ENCODE measurements at regions not wholly inside any gene's neighbourhood (a gene's known extent, or its start where the extent isn't known, plus 50 kb on each side); places are given as distances from the start of the nearest gene placed in this dataset.

GRCh38 chr5:174609116-174609515 is 115.3 kb upstream of the MSX2 start:
- no peaks in the 10 kb centered on the region for H3K36me3 ChIP-seq (ENCODE audit: insufficient read depth, low read length)
- peaks cover 0 to 5% (median 0%) of the 10 kb centered on the region in 5 donors for H3K9me3 Mint-ChIP-seq
- no peaks in the 10 kb centered on the region for H3K4me1 ChIP-seq (ENCODE audit: insufficient read depth, low read length)
- ChIA-PET CTCF (no interaction called here), POLR2A (no interaction called here)
- H3K4me3 Mint-ChIP-seq = no peak overlapping the region
- H3K27ac Mint-ChIP-seq = no peak overlapping the region
- H3K4me3 ChIP-seq (ENCODE audit: low read length) = no peak overlapping the region
- no peak overlapping the region for H3K27ac ChIP-seq (ENCODE audit: low read depth, low read length)
- peaks cover 0 to 1% of the 10 kb centered on the region in 2 donors for H3K27me3 Mint-ChIP-seq
- H3K4me1 Mint-ChIP-seq = no peaks in the 10 kb centered on the region
- H3K36me3 Mint-ChIP-seq = no peaks in the 10 kb centered on the region
- no peak for DNase-seq
- H3K27me3 ChIP-seq (ENCODE audit: insufficient read depth, low read length, poor library complexity, severe bottlenecking) = no peaks in the 10 kb centered on the region
- no peaks in the 10 kb centered on the region for H3K9me3 ChIP-seq (ENCODE audit: low read length)

- Histone ChIP-seq H3K4me1 (ENCODE audit: insufficient read depth, low read length) (no peaks in the 10 kb centered on the region), H3K27ac (ENCODE audit: low read depth, low read length) (no peak overlapping the region), H3K36me3 (ENCODE audit: insufficient read depth, low read length) (no peaks in the 10 kb centered on the region), H3K4me3 (ENCODE audit: low read length) (no peak overlapping the region), H3K27me3 (ENCODE audit: insufficient read depth, low read length, poor library complexity, severe bottlenecking) (no peaks in the 10 kb centered on the region), H3K9me3 (ENCODE audit: low read length) (no peaks in the 10 kb centered on the region)
- Mint-ChIP-seq H3K9me3 (peaks cover 0 to 6% (median 2%) of the 10 kb centered on the region in 5 donors), H3K27me3 (peaks cover 0 to 1% of the 10 kb centered on the region in 2 donors), H3K4me3 (no peak overlapping the region), H3K4me1 (no peaks in the 10 kb centered on the region), H3K27ac (no peak overlapping the region), H3K36me3 (no peaks in the 10 kb centered on the region)
- ChIA-PET POLR2A (no interaction called here), CTCF (no interaction called here)
- DNase-seq = no peak
Measured at GRCh38 chr5:174610968-174611367, 113.4 kb upstream of the MSX2 start.

- Histone ChIP-seq H3K9me3 (ENCODE audit: low read length) (no peaks in the 10 kb centered on the region), H3K27me3 (ENCODE audit: insufficient read depth, low read length, poor library complexity, severe bottlenecking) (no peaks in the 10 kb centered on the region), H3K4me1 (ENCODE audit: insufficient read depth, low read length) (no peaks in the 10 kb centered on the region), H3K36me3 (ENCODE audit: insufficient read depth, low read length) (no peaks in the 10 kb centered on the region), H3K4me3 (ENCODE audit: low read length) (no peak overlapping the region), H3K27ac (ENCODE audit: low read depth, low read length) (no peak overlapping the region)
- Mint-ChIP-seq H3K36me3 (no peaks in the 10 kb centered on the region), H3K4me3 (no peak overlapping the region), H3K9me3 (peaks cover 0 to 3% (median 0%) of the 10 kb centered on the region in 5 donors), H3K27me3 (peaks cover 0 to 3% of the 10 kb centered on the region in 2 donors), H3K27ac (no peak overlapping the region), H3K4me1 (no peaks in the 10 kb centered on the region)
- CTCF ChIA-PET = no interaction called here
- POLR2A ChIA-PET = no interaction called here
- DNase-seq = no peak
Measured at GRCh38 chr5:174612686-174613085, 111.7 kb upstream of the MSX2 start.

- Mint-ChIP-seq H3K9me3 (peaks cover 0 to 3% (median 2%) of the 10 kb centered on the region in 5 donors), H3K4me3 (no peak overlapping the region), H3K27ac (no peak overlapping the region), H3K36me3 (no peaks in the 10 kb centered on the region), H3K4me1 (no peaks in the 10 kb centered on the region), H3K27me3 (peaks cover 0 to 3% of the 10 kb centered on the region in 2 donors)
- DNase-seq = no peak
- no peaks in the 10 kb centered on the region for H3K36me3 ChIP-seq (ENCODE audit: insufficient read depth, low read length)
- no peak overlapping the region for H3K4me3 ChIP-seq (ENCODE audit: low read length)
- no peaks in the 10 kb centered on the region for H3K27me3 ChIP-seq (ENCODE audit: insufficient read depth, low read length, poor library complexity, severe bottlenecking)
- ChIA-PET CTCF (interaction anchor here (1.1 kb wide), 1 partner anchor 315 kb away, joined by 3 read pairs; no protein-coding TSS in a partner anchor), POLR2A (no interaction called here)
- H3K9me3 ChIP-seq (ENCODE audit: low read length) = no peaks in the 10 kb centered on the region
- no peaks in the 10 kb centered on the region for H3K4me1 ChIP-seq (ENCODE audit: insufficient read depth, low read length)
- H3K27ac ChIP-seq (ENCODE audit: low read depth, low read length) = no peak overlapping the region
Measured at GRCh38 chr5:174614500-174615135, 109.8 kb upstream of the MSX2 start.

- Histone ChIP-seq H3K36me3 (ENCODE audit: insufficient read depth, low read length) (no peaks in the 10 kb centered on the region), H3K27me3 (ENCODE audit: insufficient read depth, low read length, poor library complexity, severe bottlenecking) (no peaks in the 10 kb centered on the region), H3K27ac (ENCODE audit: low read depth, low read length) (no peak overlapping the region), H3K9me3 (ENCODE audit: low read length) (no peaks in the 10 kb centered on the region), H3K4me1 (ENCODE audit: insufficient read depth, low read length) (no peaks in the 10 kb centered on the region), H3K4me3 (ENCODE audit: low read length) (no peak overlapping the region)
- H3K4me1 Mint-ChIP-seq = no peaks in the 10 kb centered on the region
- H3K27ac Mint-ChIP-seq = no peak overlapping the region
- peaks cover 0 to 6% (median 2%) of the 10 kb centered on the region in 5 donors for H3K9me3 Mint-ChIP-seq
- no peaks in the 10 kb centered on the region for H3K36me3 Mint-ChIP-seq
- POLR2A ChIA-PET = no interaction called here
- no peak overlapping the region for H3K4me3 Mint-ChIP-seq
- no peak for DNase-seq
- peaks cover 0 to 3% of the 10 kb centered on the region in 2 donors for H3K27me3 Mint-ChIP-seq
- CTCF ChIA-PET = no interaction called here
Measured at GRCh38 chr5:174616036-174616435, 108.3 kb upstream of the MSX2 start.

- DNase-seq = no peak
- Histone ChIP-seq H3K27ac (ENCODE audit: low read depth, low read length) (no peak overlapping the region), H3K4me3 (ENCODE audit: low read length) (no peak overlapping the region), H3K9me3 (ENCODE audit: low read length) (no peaks in the 10 kb centered on the region), H3K36me3 (ENCODE audit: insufficient read depth, low read length) (no peaks in the 10 kb centered on the region), H3K27me3 (ENCODE audit: insufficient read depth, low read length, poor library complexity, severe bottlenecking) (no peaks in the 10 kb centered on the region), H3K4me1 (ENCODE audit: insufficient read depth, low read length) (no peaks in the 10 kb centered on the region)
- H3K27me3 Mint-ChIP-seq = peaks cover 0 to 3% of the 10 kb centered on the region in 2 donors
- ChIA-PET CTCF (no interaction called here), POLR2A (no interaction called here)
- H3K27ac Mint-ChIP-seq = no peak overlapping the region
- peaks cover 0 to 8% (median 3%) of the 10 kb centered on the region in 5 donors for H3K9me3 Mint-ChIP-seq
- H3K4me1 Mint-ChIP-seq = no peaks in the 10 kb centered on the region
- no peak overlapping the region for H3K4me3 Mint-ChIP-seq
- no peaks in the 10 kb centered on the region for H3K36me3 Mint-ChIP-seq
Measured at GRCh38 chr5:174617285-174617684, 107.1 kb upstream of the MSX2 start.

- Mint-ChIP-seq H3K27ac (no peak overlapping the region), H3K4me3 (no peak overlapping the region)
Measured at GRCh38 chr5:174617910-174618309, 106.5 kb upstream of the MSX2 start.

GRCh38 chr5:174618589-174618988 is 105.8 kb upstream of the MSX2 start:
- Histone ChIP-seq H3K9me3 (ENCODE audit: low read length) (no peaks in the 10 kb centered on the region), H3K27me3 (ENCODE audit: insufficient read depth, low read length, poor library complexity, severe bottlenecking) (no peaks in the 10 kb centered on the region), H3K36me3 (ENCODE audit: insufficient read depth, low read length) (no peaks in the 10 kb centered on the region), H3K4me1 (ENCODE audit: insufficient read depth, low read length) (no peaks in the 10 kb centered on the region), H3K4me3 (ENCODE audit: low read length) (no peak overlapping the region), H3K27ac (ENCODE audit: low read depth, low read length) (no peak overlapping the region)
- Mint-ChIP-seq H3K4me1 (no peaks in the 10 kb centered on the region), H3K9me3 (peaks cover 0 to 8% (median 3%) of the 10 kb centered on the region in 5 donors), H3K4me3 (no peak overlapping the region), H3K27ac (no peak overlapping the region), H3K27me3 (peaks cover 0 to 3% of the 10 kb centered on the region in 2 donors), H3K36me3 (no peaks in the 10 kb centered on the region)
- POLR2A ChIA-PET = no interaction called here
- DNase-seq = no peak
- CTCF ChIA-PET = no interaction called here

More at GRCh38 chr5:174617910-174618309, 106.5 kb upstream of the MSX2 start:
- no peak overlapping the region for H3K27ac ChIP-seq (ENCODE audit: low read depth, low read length)
- H3K36me3 ChIP-seq (ENCODE audit: insufficient read depth, low read length) = no peaks in the 10 kb centered on the region
- POLR2A ChIA-PET = no interaction called here
- no peaks in the 10 kb centered on the region for H3K9me3 ChIP-seq (ENCODE audit: low read length)
- H3K4me1 Mint-ChIP-seq = no peaks in the 10 kb centered on the region
- H3K27me3 ChIP-seq (ENCODE audit: insufficient read depth, low read length, poor library complexity, severe bottlenecking) = no peaks in the 10 kb centered on the region
- peaks cover 0 to 3% of the 10 kb centered on the region in 2 donors for H3K27me3 Mint-ChIP-seq
- H3K36me3 Mint-ChIP-seq = no peaks in the 10 kb centered on the region
- peaks cover 0 to 8% (median 3%) of the 10 kb centered on the region in 5 donors for H3K9me3 Mint-ChIP-seq
- CTCF ChIA-PET = no interaction called here
- H3K4me1 ChIP-seq (ENCODE audit: insufficient read depth, low read length) = no peaks in the 10 kb centered on the region
- no peak for DNase-seq
- H3K4me3 ChIP-seq (ENCODE audit: low read length) = no peak overlapping the region
